GM18502 (cell line): ENCODE measurements at regions not wholly inside any gene's neighbourhood (a gene's known extent, or its start where the extent isn't known, plus 50 kb on each side); places are given as distances from the start of the nearest gene placed in this dataset.

Experiments used
- ATAC-seq: cut with Tn5 transposase; IDR thresholded peaks from one replicate; pipeline ENCODE4 v1.9.1; 2021; ENCODE audit warnings: mild to moderate bottlenecking; ENCODE audit not compliant: unreplicated experiment, poor library complexity

GRCh38 chr16:73515616-73516015, 467.7 kb upstream of the ZFHX3 start:
- ATAC-seq: no peak

- no peak for ATAC-seq
These were observed 462.9 kb upstream of the ZFHX3 start for GRCh38 chr16:73510852-73511251.

GRCh38 chr16:73506568-73507056, 458.7 kb upstream of the ZFHX3 start:
- ATAC-seq: no peak

GRCh38 chr16:73505577-73505976, 457.6 kb upstream of the ZFHX3 start:
- no peak for ATAC-seq

GRCh38 chr16:73504591-73505575, 457.0 kb upstream of the ZFHX3 start:
- no peak for ATAC-seq

- ATAC-seq: no peak
These were observed 455.2 kb upstream of the ZFHX3 start for GRCh38 chr16:73503093-73503492.

- ATAC-seq: no peak
These were observed 451.3 kb upstream of the ZFHX3 start for GRCh38 chr16:73499276-73499675.

- ATAC-seq: no peak
These were observed 438.0 kb upstream of the ZFHX3 start for GRCh38 chr16:73485880-73486279.

GRCh38 chr16:73483934-73484711, 436.2 kb upstream of the ZFHX3 start:
- ATAC-seq: no peak

- no peak for ATAC-seq
These were observed 435.3 kb upstream of the ZFHX3 start for GRCh38 chr16:73483076-73483791.

- no peak for ATAC-seq
These were observed 434.4 kb upstream of the ZFHX3 start for GRCh38 chr16:73482310-73482709.

- no peak for ATAC-seq
These were observed 432.5 kb upstream of the ZFHX3 start for GRCh38 chr16:73480381-73480780.

- no peak for ATAC-seq
These were observed 425.8 kb upstream of the ZFHX3 start for GRCh38 chr16:73473713-73474112.

- ATAC-seq: no peak
These were observed 416.9 kb upstream of the ZFHX3 start for GRCh38 chr16:73464834-73465233.

GRCh38 chr16:73459586-73459985, 411.7 kb upstream of the ZFHX3 start:
- no peak for ATAC-seq

GRCh38 chr16:73457851-73458250, 409.9 kb upstream of the ZFHX3 start:
- ATAC-seq: no peak

- ATAC-seq: no peak
These were observed 401.0 kb upstream of the ZFHX3 start for GRCh38 chr16:73448970-73449369.

- no peak for ATAC-seq
These were observed 399.9 kb upstream of the ZFHX3 start for GRCh38 chr16:73447846-73448245.

GRCh38 chr16:73434621-73435020, 386.7 kb upstream of the ZFHX3 start:
- no peak for ATAC-seq

- ATAC-seq: no peak
These were observed 385.9 kb upstream of the ZFHX3 start for GRCh38 chr16:73433731-73434307.
